ENCODE measurements at regions not wholly inside any gene's neighbourhood (a gene's known extent, or its start where the extent isn't known, plus 50 kb on each side); places are given as distances from the start of the nearest gene placed in this dataset.
"Not testable (repeated sequence)": the region's sequence is repeated elsewhere in the genome, so short reads cannot be mapped to it uniquely, and the experiment has no call there.

DNA sequence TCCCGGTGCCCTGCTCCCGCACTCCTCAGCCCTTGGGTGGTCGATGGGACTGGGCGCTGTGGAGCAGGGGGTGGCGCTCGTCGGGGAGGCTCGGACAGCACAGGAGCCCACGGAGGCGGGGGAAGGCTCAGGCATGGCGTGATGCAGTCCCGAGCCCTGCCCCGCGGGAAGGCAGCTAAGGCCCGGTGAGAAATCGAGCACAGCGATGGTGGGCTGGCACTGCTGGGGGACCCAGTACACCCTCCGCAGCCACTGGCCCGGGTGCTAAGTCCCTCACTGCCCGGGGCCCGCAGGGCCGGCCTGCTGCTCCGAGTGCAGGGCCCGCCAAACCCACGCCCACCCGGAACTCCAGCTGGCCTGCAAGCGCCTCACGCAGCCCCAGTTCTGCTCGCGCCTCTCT lies 185.2 kb upstream of the FOXK1 start:
- TF ChIP-seq, protein P1, sequence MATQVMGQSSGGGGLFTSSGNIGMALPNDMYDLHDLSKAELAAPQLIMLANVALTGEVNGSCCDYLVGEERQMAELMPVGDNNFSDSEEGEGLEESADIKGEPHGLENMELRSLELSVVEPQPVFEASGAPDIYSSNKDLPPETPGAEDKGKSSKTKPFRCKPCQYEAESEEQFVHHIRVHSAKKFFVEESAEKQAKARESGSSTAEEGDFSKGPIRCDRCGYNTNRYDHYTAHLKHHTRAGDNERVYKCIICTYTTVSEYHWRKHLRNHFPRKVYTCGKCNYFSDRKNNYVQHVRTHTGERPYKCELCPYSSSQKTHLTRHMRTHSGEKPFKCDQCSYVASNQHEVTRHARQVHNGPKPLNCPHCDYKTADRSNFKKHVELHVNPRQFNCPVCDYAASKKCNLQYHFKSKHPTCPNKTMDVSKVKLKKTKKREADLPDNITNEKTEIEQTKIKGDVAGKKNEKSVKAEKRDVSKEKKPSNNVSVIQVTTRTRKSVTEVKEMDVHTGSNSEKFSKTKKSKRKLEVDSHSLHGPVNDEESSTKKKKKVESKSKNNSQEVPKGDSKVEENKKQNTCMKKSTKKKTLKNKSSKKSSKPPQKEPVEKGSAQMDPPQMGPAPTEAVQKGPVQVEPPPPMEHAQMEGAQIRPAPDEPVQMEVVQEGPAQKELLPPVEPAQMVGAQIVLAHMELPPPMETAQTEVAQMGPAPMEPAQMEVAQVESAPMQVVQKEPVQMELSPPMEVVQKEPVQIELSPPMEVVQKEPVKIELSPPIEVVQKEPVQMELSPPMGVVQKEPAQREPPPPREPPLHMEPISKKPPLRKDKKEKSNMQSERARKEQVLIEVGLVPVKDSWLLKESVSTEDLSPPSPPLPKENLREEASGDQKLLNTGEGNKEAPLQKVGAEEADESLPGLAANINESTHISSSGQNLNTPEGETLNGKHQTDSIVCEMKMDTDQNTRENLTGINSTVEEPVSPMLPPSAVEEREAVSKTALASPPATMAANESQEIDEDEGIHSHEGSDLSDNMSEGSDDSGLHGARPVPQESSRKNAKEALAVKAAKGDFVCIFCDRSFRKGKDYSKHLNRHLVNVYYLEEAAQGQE (IDR thresholded peaks at IDR 0.05; ENCODE audit: borderline replicate concordance), result not testable (repeated sequence)
- not testable (repeated sequence) for TF ChIP-seq EZH2 (IDR thresholded peaks at IDR 0.05; ENCODE audit: borderline replicate concordance, insufficient read depth, low read length, poor library complexity, severe bottlenecking); SMC3 (conservative IDR thresholded peaks at IDR 0.05; ENCODE audit: poor library complexity); POLR2AphosphoS5 (IDR thresholded peaks at IDR 0.05); EP300 (conservative IDR thresholded peaks at IDR 0.05; ENCODE audit: poor library complexity, severe bottlenecking); RAD21 (conservative IDR thresholded peaks at IDR 0.05); TAF1 (IDR thresholded peaks at IDR 0.05; ENCODE audit: low read depth); MXI1 (conservative IDR thresholded peaks at IDR 0.05; ENCODE audit: poor library complexity, severe bottlenecking)
- TF ChIP-seq, protein P2, sequence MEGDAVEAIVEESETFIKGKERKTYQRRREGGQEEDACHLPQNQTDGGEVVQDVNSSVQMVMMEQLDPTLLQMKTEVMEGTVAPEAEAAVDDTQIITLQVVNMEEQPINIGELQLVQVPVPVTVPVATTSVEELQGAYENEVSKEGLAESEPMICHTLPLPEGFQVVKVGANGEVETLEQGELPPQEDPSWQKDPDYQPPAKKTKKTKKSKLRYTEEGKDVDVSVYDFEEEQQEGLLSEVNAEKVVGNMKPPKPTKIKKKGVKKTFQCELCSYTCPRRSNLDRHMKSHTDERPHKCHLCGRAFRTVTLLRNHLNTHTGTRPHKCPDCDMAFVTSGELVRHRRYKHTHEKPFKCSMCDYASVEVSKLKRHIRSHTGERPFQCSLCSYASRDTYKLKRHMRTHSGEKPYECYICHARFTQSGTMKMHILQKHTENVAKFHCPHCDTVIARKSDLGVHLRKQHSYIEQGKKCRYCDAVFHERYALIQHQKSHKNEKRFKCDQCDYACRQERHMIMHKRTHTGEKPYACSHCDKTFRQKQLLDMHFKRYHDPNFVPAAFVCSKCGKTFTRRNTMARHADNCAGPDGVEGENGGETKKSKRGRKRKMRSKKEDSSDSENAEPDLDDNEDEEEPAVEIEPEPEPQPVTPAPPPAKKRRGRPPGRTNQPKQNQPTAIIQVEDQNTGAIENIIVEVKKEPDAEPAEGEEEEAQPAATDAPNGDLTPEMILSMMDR (IDR thresholded peaks at IDR 0.05; ENCODE audit: poor library complexity, severe bottlenecking), result not testable (repeated sequence)

Measured in neural cell (in vitro differentiated cells).